ENCODE measurements at regions not wholly inside any gene's neighbourhood (a gene's known extent, or its start where the extent isn't known, plus 50 kb on each side); places are given as distances from the start of the nearest gene placed in this dataset.

DNA sequence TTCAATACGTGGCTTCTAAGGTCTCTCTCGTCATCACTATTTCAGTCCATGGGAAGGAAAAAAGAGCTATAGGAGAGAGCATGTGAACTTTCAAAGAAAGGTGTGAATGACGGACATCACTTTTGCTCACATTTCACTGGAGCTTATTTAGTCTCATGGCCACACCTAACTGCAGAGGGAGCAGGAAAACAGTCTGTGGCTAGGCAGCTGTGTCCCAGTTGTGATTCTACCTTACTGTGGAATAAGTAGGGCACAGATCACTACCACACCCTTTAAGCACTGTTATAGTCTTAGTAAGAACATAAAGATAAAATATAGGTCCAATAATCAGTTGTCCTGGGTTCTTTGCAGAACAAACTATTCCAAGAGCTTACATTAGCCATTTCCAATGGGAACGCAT is 192.9 kb downstream of the NRIP1 start:
- BruUV-seq (replicated peaks), result no TSS peak
- DNase-seq (ENCODE audit: low spot score), result no peak
- H3K4me2 ChIP-seq (ENCODE audit: low read length), result no peak overlapping the region
- no peak overlapping the region for H2AFZ ChIP-seq (ENCODE audit: low read length)
- no peaks in the 10 kb centered on the region for H3K4me1 ChIP-seq (ENCODE audit: insufficient read depth, low read length, poor library complexity, severe bottlenecking)
- no peaks in the 10 kb centered on the region for H3K9me2 ChIP-seq (ENCODE audit: insufficient read depth, low read length)
- no peak overlapping the region for H3K4me3 ChIP-seq (ENCODE audit: low read depth, low read length, poor library complexity, severe bottlenecking)
- TF ChIP-seq CTCF (conservative IDR thresholded peaks at IDR 0.05; ENCODE audit: low read length) (no peak), EZH2phosphoT487 (IDR thresholded peaks at IDR 0.05; ENCODE audit: borderline replicate concordance, low read depth, low read length) (no peak)
- H3K27ac ChIP-seq (ENCODE audit: low read depth, low read length, poor library complexity, severe bottlenecking), result no peak overlapping the region
- no peaks in the 10 kb centered on the region for H4K20me1 ChIP-seq (ENCODE audit: insufficient read depth, low read length)
- intact Hi-C loops (cut with micrococcal nuclease; ENCODE audit: unreplicated experiment), result no loop called here
- H3K79me2 ChIP-seq (ENCODE audit: insufficient read depth, low read depth, low read length), result no peaks in the 10 kb centered on the region
- H3K9me3 ChIP-seq (ENCODE audit: low read length), result no peaks in the 10 kb centered on the region
- ChIA-PET POLR2A (interaction anchor here (0.6 to 0.7 kb wide), 3 partner anchors 36 to 553 kb away, joined by 3 to 4 read pairs (median 3); no protein-coding TSS in a partner anchor), CTCF (ENCODE audit: unreplicated experiment) (interaction anchor here (0.6 kb wide), 1 partner anchor 77 kb away, joined by 3 read pairs; no protein-coding TSS in a partner anchor)
- no peaks in the 10 kb centered on the region for H3K36me3 ChIP-seq (ENCODE audit: insufficient read depth, low read length)

DNA sequence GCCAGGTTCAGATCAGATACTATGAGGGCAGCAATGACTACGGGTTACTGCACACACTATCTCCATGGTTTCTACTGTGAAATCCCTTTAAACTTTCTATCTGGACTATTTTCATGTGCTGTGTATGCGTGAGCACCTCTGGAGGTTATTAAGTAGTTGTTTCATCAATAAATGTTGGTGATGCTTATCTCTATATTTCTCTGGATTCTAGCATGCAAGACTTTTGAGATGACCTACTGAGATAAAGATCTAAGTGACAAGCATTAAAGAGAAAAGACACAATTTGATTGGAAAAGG is 194.0 kb downstream of the NRIP1 start:
- BruUV-seq (replicated peaks), result no TSS peak
- H3K9me3 ChIP-seq (ENCODE audit: low read length), result no peaks in the 10 kb centered on the region
- no peak overlapping the region for H3K27ac ChIP-seq (ENCODE audit: low read depth, low read length, poor library complexity, severe bottlenecking)
- no peaks in the 10 kb centered on the region for H4K20me1 ChIP-seq (ENCODE audit: insufficient read depth, low read length)
- no peak overlapping the region for H3K4me3 ChIP-seq (ENCODE audit: low read depth, low read length, poor library complexity, severe bottlenecking)
- H2AFZ ChIP-seq (ENCODE audit: low read length), result no peak overlapping the region
- H3K4me2 ChIP-seq (ENCODE audit: low read length), result no peak overlapping the region
- intact Hi-C loops (cut with micrococcal nuclease; ENCODE audit: unreplicated experiment), result no loop called here
- ChIA-PET CTCF (ENCODE audit: unreplicated experiment) (no interaction called here), POLR2A (no interaction called here)
- TF ChIP-seq EZH2phosphoT487 (IDR thresholded peaks at IDR 0.05; ENCODE audit: borderline replicate concordance, low read depth, low read length), result no peak
- no peak for TF ChIP-seq CTCF (conservative IDR thresholded peaks at IDR 0.05; ENCODE audit: low read length)
- H3K9me2 ChIP-seq (ENCODE audit: insufficient read depth, low read length), result no peaks in the 10 kb centered on the region
- no peaks in the 10 kb centered on the region for H3K36me3 ChIP-seq (ENCODE audit: insufficient read depth, low read length)
- DNase-seq (ENCODE audit: low spot score), result no peak
- no peaks in the 10 kb centered on the region for H3K4me1 ChIP-seq (ENCODE audit: insufficient read depth, low read length, poor library complexity, severe bottlenecking)
- H3K79me2 ChIP-seq (ENCODE audit: insufficient read depth, low read depth, low read length), result no peaks in the 10 kb centered on the region

DNA sequence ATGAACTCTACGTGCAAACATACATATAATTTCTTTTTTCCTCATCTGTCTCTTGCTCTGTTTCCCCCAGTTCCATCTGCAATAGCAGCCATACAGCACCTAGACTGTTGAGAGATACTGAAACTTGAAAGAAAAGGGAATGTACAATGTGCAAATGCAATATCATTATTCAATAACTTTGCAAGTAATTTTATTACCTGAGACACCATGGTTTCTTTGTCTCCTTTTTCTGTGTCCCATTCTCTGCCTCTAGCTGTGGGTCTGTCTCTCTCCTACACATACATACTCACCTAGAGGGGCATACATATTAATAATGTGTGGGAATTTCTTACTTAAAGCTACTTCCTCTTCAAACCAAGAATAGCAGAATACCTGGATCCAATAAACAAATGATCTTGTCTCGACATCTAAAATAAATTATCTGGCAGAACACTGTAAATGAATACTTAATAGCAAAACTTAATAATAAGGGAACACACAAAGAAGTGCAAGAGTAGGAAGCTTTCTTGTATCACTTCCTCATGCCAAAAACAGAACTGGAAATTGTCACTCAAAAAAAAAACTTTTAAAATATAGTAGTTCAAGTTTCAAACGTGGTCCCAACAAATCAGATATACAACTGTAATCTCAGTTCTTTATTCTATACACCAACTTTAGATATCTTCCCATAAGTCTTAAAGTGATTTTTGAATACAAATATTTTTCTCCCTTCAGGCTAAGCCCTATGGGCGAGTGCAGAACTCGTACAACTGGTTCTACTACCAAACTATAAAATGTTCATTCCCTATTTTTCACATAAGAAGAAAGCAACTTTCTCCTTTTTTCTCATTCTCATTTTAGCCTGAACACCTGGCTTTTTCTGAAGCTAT is 194.6 kb downstream of the NRIP1 start:
- intact Hi-C loops (cut with micrococcal nuclease; ENCODE audit: unreplicated experiment), result loop anchor here (10.0 kb wide), 2 partner anchors 465 to 715 kb away; no protein-coding TSS in a partner anchor
- H3K9me3 ChIP-seq (ENCODE audit: low read length), result no peaks in the 10 kb centered on the region
- no peak for TF ChIP-seq EZH2phosphoT487 (IDR thresholded peaks at IDR 0.05; ENCODE audit: borderline replicate concordance, low read depth, low read length)
- no peak for TF ChIP-seq CTCF (conservative IDR thresholded peaks at IDR 0.05; ENCODE audit: low read length)
- BruUV-seq (replicated peaks), result no TSS peak
- no peak overlapping the region for H3K27ac ChIP-seq (ENCODE audit: low read depth, low read length, poor library complexity, severe bottlenecking)
- no peaks in the 10 kb centered on the region for H4K20me1 ChIP-seq (ENCODE audit: insufficient read depth, low read length)
- ChIA-PET CTCF (ENCODE audit: unreplicated experiment) (no interaction called here), POLR2A (interaction anchor here (0.8 kb wide), 1 partner anchor 20 kb away, joined by 3 read pairs; no protein-coding TSS in a partner anchor)
- H3K4me2 ChIP-seq (ENCODE audit: low read length), result no peak overlapping the region
- H3K36me3 ChIP-seq (ENCODE audit: insufficient read depth, low read length), result no peaks in the 10 kb centered on the region
- no peaks in the 10 kb centered on the region for H3K79me2 ChIP-seq (ENCODE audit: insufficient read depth, low read depth, low read length)
- H3K4me1 ChIP-seq (ENCODE audit: insufficient read depth, low read length, poor library complexity, severe bottlenecking), result no peaks in the 10 kb centered on the region
- H2AFZ ChIP-seq (ENCODE audit: low read length), result no peak overlapping the region
- H3K4me3 ChIP-seq (ENCODE audit: low read depth, low read length, poor library complexity, severe bottlenecking), result no peak overlapping the region
- DNase-seq (ENCODE audit: low spot score), result no peak
- H3K9me2 ChIP-seq (ENCODE audit: insufficient read depth, low read length), result no peaks in the 10 kb centered on the region
